Gastrocnemius medialis (tissue), 4 donors: ENCODE measurements at regions not wholly inside any gene's neighbourhood (a gene's known extent, or its start where the extent isn't known, plus 50 kb on each side); places are given as distances from the start of the nearest gene placed in this dataset.

Source experiments
- POLR2A ChIP-seq, 2 donors: fragments of 450-650 bp; IDR thresholded peaks; one replicate each; pipeline ENCODE4 v1.6.1; 2017; ENCODE audit warnings: antibody characterized with exemption in 2 of 2, mild to moderate bottlenecking in 2 of 2, moderate library complexity in 2 of 2
- TF ChIP-seq, protein P1 (sequence below), 5 experiments: fragments of 450-650 bp in 3 of 5; fragments of 200-600 bp in 2 of 5; sonication (generic) in 2 of 5; IDR thresholded peaks in 4 of 5; conservative IDR thresholded peaks in 1 of 5; 1 replicate in 4 of 5; 2 replicates in 1 of 5; pipeline ENCODE4 v1.5.1; 2016 to 2019; ENCODE audit warnings: antibody characterized with exemption in 5 of 5, mild to moderate bottlenecking in 3 of 5, moderate library complexity in 3 of 5

DNA sequence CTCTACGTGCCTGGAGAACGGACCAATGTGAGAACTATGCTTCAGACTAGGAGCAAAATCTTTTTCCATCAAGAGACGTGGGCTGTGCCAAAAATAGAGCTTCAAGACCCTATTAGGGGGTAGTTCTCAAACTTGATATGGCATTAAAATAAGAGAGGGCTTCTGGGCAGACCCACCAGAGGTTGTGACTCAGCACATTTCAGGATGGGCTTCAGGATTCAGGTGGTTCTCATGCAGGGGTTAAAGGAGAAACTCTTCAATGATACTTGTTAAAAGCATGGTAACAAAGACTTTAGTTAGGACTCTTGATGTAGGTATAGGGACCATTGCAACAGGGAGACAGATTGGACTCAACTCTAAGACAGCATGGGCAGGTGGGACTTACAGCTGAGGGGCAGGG is 195.5 kb downstream of the RGS3 start:
- TF ChIP-seq, protein P1, sequence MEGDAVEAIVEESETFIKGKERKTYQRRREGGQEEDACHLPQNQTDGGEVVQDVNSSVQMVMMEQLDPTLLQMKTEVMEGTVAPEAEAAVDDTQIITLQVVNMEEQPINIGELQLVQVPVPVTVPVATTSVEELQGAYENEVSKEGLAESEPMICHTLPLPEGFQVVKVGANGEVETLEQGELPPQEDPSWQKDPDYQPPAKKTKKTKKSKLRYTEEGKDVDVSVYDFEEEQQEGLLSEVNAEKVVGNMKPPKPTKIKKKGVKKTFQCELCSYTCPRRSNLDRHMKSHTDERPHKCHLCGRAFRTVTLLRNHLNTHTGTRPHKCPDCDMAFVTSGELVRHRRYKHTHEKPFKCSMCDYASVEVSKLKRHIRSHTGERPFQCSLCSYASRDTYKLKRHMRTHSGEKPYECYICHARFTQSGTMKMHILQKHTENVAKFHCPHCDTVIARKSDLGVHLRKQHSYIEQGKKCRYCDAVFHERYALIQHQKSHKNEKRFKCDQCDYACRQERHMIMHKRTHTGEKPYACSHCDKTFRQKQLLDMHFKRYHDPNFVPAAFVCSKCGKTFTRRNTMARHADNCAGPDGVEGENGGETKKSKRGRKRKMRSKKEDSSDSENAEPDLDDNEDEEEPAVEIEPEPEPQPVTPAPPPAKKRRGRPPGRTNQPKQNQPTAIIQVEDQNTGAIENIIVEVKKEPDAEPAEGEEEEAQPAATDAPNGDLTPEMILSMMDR (IDR thresholded peaks at IDR 0.05 in 4 of 5, conservative IDR thresholded peaks at IDR 0.05 in 1 of 5): no peak
- no peak for TF ChIP-seq POLR2A (IDR thresholded peaks at IDR 0.05)
